ENCODE measurements at regions not wholly inside any gene's neighbourhood (a gene's known extent, or its start where the extent isn't known, plus 50 kb on each side); places are given as distances from the start of the nearest gene placed in this dataset.

- no peak overlapping the region for H3K4me3 ChIP-seq (ENCODE audit: low read depth, low read length)
- no peak for TF ChIP-seq CTCF (IDR thresholded peaks at IDR 0.05; ENCODE audit: low read depth, low read length)
Measured at GRCh38 chr4:13084210-13084609, 399.9 kb downstream of the RAB28 start.

GRCh38 chr4:13081830-13082229 lies 402.3 kb downstream of the RAB28 start:
- H3K4me3 ChIP-seq (ENCODE audit: low read depth, low read length): no peak overlapping the region

GRCh38 chr4:13067077-13067476 lies 417.1 kb downstream of the RAB28 start:
- no peak overlapping the region for H3K4me3 ChIP-seq (ENCODE audit: low read depth, low read length)
- no peak for TF ChIP-seq CTCF (IDR thresholded peaks at IDR 0.05; ENCODE audit: low read depth, low read length)

More at GRCh38 chr4:13081830-13082229, 402.3 kb downstream of the RAB28 start:
- no peak for TF ChIP-seq CTCF (IDR thresholded peaks at IDR 0.05; ENCODE audit: low read depth, low read length)

- TF ChIP-seq CTCF (IDR thresholded peaks at IDR 0.05; ENCODE audit: low read depth, low read length): no peak
- H3K4me3 ChIP-seq (ENCODE audit: low read depth, low read length): no peak overlapping the region
Measured at GRCh38 chr4:13059019-13059418, 425.1 kb downstream of the RAB28 start.

GRCh38 chr4:13056630-13057189 lies 427.4 kb downstream of the RAB28 start:
- H3K4me3 ChIP-seq (ENCODE audit: low read depth, low read length): no peak overlapping the region
- no peak for TF ChIP-seq CTCF (IDR thresholded peaks at IDR 0.05; ENCODE audit: low read depth, low read length)

GRCh38 chr4:13054420-13054970 lies 429.6 kb downstream of the RAB28 start:
- TF ChIP-seq CTCF (IDR thresholded peaks at IDR 0.05; ENCODE audit: low read depth, low read length): no peak
- H3K4me3 ChIP-seq (ENCODE audit: low read depth, low read length): no peak overlapping the region

- no peak overlapping the region for H3K4me3 ChIP-seq (ENCODE audit: low read depth, low read length)
- TF ChIP-seq CTCF (IDR thresholded peaks at IDR 0.05; ENCODE audit: low read depth, low read length): no peak
Measured at GRCh38 chr4:13047591-13047990, 436.5 kb downstream of the RAB28 start.
